ENCODE measurements at regions not wholly inside any gene's neighbourhood (a gene's known extent, or its start where the extent isn't known, plus 50 kb on each side); places are given as distances from the start of the nearest gene placed in this dataset.
"Not testable (repeated sequence)": the region's sequence is repeated elsewhere in the genome, so short reads cannot be mapped to it uniquely, and the experiment has no call there.

GRCh38 chr6:128580224-128581110 lies 60.1 kb upstream of the PTPRK start:
- H3K27me3 ChIP-seq (ENCODE audit: insufficient read depth, poor library complexity, severe bottlenecking): no peaks in the 10 kb centered on the region
- TF ChIP-seq POLR2AphosphoS5 (IDR thresholded peaks at IDR 0.05; ENCODE audit: low read depth): no peak
- TF ChIP-seq, protein P1, sequence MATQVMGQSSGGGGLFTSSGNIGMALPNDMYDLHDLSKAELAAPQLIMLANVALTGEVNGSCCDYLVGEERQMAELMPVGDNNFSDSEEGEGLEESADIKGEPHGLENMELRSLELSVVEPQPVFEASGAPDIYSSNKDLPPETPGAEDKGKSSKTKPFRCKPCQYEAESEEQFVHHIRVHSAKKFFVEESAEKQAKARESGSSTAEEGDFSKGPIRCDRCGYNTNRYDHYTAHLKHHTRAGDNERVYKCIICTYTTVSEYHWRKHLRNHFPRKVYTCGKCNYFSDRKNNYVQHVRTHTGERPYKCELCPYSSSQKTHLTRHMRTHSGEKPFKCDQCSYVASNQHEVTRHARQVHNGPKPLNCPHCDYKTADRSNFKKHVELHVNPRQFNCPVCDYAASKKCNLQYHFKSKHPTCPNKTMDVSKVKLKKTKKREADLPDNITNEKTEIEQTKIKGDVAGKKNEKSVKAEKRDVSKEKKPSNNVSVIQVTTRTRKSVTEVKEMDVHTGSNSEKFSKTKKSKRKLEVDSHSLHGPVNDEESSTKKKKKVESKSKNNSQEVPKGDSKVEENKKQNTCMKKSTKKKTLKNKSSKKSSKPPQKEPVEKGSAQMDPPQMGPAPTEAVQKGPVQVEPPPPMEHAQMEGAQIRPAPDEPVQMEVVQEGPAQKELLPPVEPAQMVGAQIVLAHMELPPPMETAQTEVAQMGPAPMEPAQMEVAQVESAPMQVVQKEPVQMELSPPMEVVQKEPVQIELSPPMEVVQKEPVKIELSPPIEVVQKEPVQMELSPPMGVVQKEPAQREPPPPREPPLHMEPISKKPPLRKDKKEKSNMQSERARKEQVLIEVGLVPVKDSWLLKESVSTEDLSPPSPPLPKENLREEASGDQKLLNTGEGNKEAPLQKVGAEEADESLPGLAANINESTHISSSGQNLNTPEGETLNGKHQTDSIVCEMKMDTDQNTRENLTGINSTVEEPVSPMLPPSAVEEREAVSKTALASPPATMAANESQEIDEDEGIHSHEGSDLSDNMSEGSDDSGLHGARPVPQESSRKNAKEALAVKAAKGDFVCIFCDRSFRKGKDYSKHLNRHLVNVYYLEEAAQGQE (IDR thresholded peaks at IDR 0.05; ENCODE audit: insufficient replicate concordance, low read depth): no peak
- no peak for TF ChIP-seq GABPA (IDR thresholded peaks at IDR 0.05; ENCODE audit: low read depth)
- TF ChIP-seq CTCF (IDR thresholded peaks at IDR 0.05; ENCODE audit: insufficient read depth, low read length): no peak
- TF ChIP-seq SPI1 (IDR thresholded peaks at IDR 0.05; ENCODE audit: borderline replicate concordance, low read depth): no peak
- no peak overlapping the region for H3K4me3 ChIP-seq (replicated peaks; ENCODE audit: insufficient read depth, low read length)
- H3K27ac ChIP-seq (replicated peaks): no peak overlapping the region
- DNase-seq (ENCODE audit: low read depth in 1 of 2, low spot score in 1 of 2): no peak

DNA sequence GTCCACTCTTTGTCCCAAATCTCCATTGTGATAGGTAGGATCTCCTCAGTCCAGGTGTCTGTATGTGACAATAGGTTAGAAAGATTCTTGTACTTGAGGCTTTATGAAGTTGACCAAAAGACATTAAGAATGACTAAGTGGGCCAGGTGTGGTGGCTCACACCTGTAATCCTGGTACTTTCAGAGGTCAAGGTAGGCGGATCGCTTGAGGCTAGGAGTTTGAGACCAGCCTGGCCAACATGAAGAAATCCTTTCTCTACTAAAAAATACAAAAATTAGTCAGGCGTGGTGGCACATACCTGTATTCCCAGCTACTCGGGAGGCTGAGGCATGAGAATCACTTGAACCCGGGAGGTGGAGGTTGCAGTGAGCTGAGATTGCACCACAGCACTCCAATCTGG lies 54.9 kb upstream of the PTPRK start:
- not testable (repeated sequence) for H3K27ac ChIP-seq (replicated peaks); H3K27me3 ChIP-seq (ENCODE audit: insufficient read depth, poor library complexity, severe bottlenecking); H3K4me3 ChIP-seq (replicated peaks; ENCODE audit: insufficient read depth, low read length); DNase-seq (ENCODE audit: low read depth in 1 of 2, low spot score in 1 of 2)

GRCh38 chr6:128574402-128574801 lies 54.0 kb upstream of the PTPRK start:
- H3K27ac ChIP-seq (replicated peaks): no peak overlapping the region
- no peak overlapping the region for H3K4me3 ChIP-seq (replicated peaks; ENCODE audit: insufficient read depth, low read length)
- DNase-seq (ENCODE audit: low read depth in 1 of 2, low spot score in 1 of 2): no peak
- no peaks in the 10 kb centered on the region for H3K27me3 ChIP-seq (ENCODE audit: insufficient read depth, poor library complexity, severe bottlenecking)
- TF ChIP-seq POLR2AphosphoS5 (IDR thresholded peaks at IDR 0.05; ENCODE audit: low read depth) (no peak), GABPA (IDR thresholded peaks at IDR 0.05; ENCODE audit: low read depth) (no peak), SPI1 (IDR thresholded peaks at IDR 0.05; ENCODE audit: borderline replicate concordance, low read depth) (no peak), CTCF (IDR thresholded peaks at IDR 0.05; ENCODE audit: insufficient read depth, low read length) (no peak)
- TF ChIP-seq, protein P1 (IDR thresholded peaks at IDR 0.05; ENCODE audit: insufficient replicate concordance, low read depth): no peak

GRCh38 chr6:128573036-128573435 lies 52.6 kb upstream of the PTPRK start:
- Histone ChIP-seq H3K27ac (replicated peaks) (no peak overlapping the region), H3K4me3 (replicated peaks; ENCODE audit: insufficient read depth, low read length) (no peak overlapping the region), H3K27me3 (ENCODE audit: insufficient read depth, poor library complexity, severe bottlenecking) (no peaks in the 10 kb centered on the region)
- TF ChIP-seq GABPA (IDR thresholded peaks at IDR 0.05; ENCODE audit: low read depth): no peak
- no peak for TF ChIP-seq CTCF (IDR thresholded peaks at IDR 0.05; ENCODE audit: insufficient read depth, low read length)
- no peak for TF ChIP-seq SPI1 (IDR thresholded peaks at IDR 0.05; ENCODE audit: borderline replicate concordance, low read depth)
- TF ChIP-seq, protein P1 (IDR thresholded peaks at IDR 0.05; ENCODE audit: insufficient replicate concordance, low read depth): no peak
- no peak for TF ChIP-seq POLR2AphosphoS5 (IDR thresholded peaks at IDR 0.05; ENCODE audit: low read depth)
- no peak for DNase-seq (ENCODE audit: low read depth in 1 of 2, low spot score in 1 of 2)
